ENCODE measurements at regions not wholly inside any gene's neighbourhood (a gene's known extent, or its start where the extent isn't known, plus 50 kb on each side); places are given as distances from the start of the nearest gene placed in this dataset.

DNA sequence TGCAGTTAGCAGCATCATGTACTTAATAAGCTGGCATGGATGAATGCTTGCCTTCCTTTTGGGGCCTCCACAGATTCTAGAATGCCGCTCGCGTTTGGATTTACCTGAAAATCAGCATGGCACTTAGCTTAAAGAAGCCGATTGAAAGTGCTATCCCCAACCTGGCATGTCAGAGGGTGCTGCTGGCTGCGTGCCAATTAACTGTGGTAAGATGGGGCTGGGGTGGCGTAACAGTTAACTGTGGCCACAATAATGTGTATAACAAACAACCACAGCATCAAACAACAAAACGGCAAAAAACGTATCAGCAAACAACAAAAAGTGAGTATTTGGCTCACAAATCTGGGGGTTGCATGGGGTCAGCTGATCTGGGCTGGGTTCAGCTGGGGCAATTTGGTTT is 70.5 kb downstream of the CBLL2 start:
- H3K27me3 ChIP-seq (ENCODE audit: low read depth) = no peaks in the 10 kb centered on the region
- DNase-seq = no peak
- TF ChIP-seq, protein P1, sequence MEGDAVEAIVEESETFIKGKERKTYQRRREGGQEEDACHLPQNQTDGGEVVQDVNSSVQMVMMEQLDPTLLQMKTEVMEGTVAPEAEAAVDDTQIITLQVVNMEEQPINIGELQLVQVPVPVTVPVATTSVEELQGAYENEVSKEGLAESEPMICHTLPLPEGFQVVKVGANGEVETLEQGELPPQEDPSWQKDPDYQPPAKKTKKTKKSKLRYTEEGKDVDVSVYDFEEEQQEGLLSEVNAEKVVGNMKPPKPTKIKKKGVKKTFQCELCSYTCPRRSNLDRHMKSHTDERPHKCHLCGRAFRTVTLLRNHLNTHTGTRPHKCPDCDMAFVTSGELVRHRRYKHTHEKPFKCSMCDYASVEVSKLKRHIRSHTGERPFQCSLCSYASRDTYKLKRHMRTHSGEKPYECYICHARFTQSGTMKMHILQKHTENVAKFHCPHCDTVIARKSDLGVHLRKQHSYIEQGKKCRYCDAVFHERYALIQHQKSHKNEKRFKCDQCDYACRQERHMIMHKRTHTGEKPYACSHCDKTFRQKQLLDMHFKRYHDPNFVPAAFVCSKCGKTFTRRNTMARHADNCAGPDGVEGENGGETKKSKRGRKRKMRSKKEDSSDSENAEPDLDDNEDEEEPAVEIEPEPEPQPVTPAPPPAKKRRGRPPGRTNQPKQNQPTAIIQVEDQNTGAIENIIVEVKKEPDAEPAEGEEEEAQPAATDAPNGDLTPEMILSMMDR (IDR thresholded peaks at IDR 0.05; ENCODE audit: borderline replicate concordance) = no peak
- H3K4me3 ChIP-seq = no peak overlapping the region
- intact Hi-C loops (cut with micrococcal nuclease) = no loop called here
- no peaks in the 10 kb centered on the region for H3K36me3 ChIP-seq
- no peaks in the 10 kb centered on the region for H3K4me1 ChIP-seq
- no peaks in the 10 kb centered on the region for H3K9me3 ChIP-seq (replicated peaks)
- H3K27ac ChIP-seq (replicated peaks) = no peak overlapping the region

DNA sequence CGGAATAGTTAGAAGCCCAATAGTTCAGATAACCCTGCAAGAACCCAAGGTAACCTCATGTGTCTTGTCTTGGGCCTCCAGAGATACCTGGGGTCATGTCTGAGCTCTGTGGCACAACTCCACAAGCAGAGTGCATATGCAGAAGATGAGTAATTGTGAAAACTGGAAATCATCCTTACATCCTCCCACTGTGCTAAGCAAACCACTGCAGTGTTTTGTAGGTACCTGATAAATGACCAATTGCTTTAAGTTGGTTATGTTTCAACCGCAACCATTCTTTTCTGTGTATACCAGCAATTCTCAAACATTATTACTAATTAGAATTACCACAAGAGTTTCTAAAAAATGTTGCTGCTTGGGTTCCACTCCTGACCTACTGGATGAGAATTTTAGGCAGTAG is 73.2 kb downstream of the CBLL2 start:
- no peaks in the 10 kb centered on the region for H3K36me3 ChIP-seq
- H3K27me3 ChIP-seq (ENCODE audit: low read depth) = no peaks in the 10 kb centered on the region
- DNase-seq = no peak
- no peak overlapping the region for H3K4me3 ChIP-seq
- TF ChIP-seq, protein P1 (IDR thresholded peaks at IDR 0.05; ENCODE audit: borderline replicate concordance) = no peak
- H3K9me3 ChIP-seq (replicated peaks) = no peaks in the 10 kb centered on the region
- H3K27ac ChIP-seq (replicated peaks) = no peak overlapping the region
- no peaks in the 10 kb centered on the region for H3K4me1 ChIP-seq
- intact Hi-C loops (cut with micrococcal nuclease) = no loop called here

DNA sequence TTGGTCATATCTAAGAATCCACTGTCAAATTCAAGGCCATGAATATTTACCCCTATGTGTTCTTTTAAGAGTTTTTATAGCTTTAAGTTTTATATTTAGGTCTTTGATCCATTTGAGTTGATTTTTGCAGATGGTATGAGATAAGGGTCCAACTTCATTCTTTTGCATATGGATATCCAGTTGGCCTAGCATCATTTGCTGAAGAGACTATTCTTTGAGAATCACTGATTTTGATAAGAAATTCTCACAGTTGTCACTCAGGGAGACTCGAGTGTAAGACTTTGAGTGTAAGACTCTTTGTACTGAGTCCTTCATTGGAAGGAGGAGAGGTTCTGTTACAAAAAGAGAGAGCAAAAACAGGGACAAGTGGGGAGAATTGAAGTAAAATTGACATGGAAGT is 74.8 kb downstream of the CBLL2 start:
- no peak for DNase-seq
- TF ChIP-seq, protein P1 (IDR thresholded peaks at IDR 0.05; ENCODE audit: borderline replicate concordance) = no peak
- no peaks in the 10 kb centered on the region for H3K36me3 ChIP-seq
- H3K9me3 ChIP-seq (replicated peaks) = no peaks in the 10 kb centered on the region
- H3K27me3 ChIP-seq (ENCODE audit: low read depth) = no peaks in the 10 kb centered on the region
- no peak overlapping the region for H3K27ac ChIP-seq (replicated peaks)
- intact Hi-C loops (cut with micrococcal nuclease) = no loop called here
- H3K4me1 ChIP-seq = no peaks in the 10 kb centered on the region
- no peak overlapping the region for H3K4me3 ChIP-seq

DNA sequence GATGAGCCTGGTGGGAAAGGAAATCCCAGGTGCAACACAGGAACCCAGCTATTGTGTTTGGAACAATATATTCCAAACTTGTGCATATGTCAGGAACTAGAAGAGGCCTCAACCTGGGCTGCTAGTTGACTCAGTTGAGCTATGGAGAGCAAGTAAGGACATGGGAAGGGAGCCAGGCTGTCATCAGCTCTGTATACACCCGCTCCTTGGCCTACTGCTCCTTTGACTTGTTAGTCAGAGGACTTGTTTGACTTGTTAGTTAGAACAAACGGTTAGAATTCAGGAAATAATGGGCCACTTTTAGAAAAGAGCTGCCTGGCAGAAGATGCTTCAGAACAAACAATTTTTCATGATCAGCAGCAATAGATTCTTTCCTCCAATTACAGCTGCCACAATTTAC is 76.4 kb downstream of the CBLL2 start:
- no peak overlapping the region for H3K4me3 ChIP-seq
- H3K36me3 ChIP-seq = no peaks in the 10 kb centered on the region
- H3K27ac ChIP-seq (replicated peaks) = no peak overlapping the region
- no peak for DNase-seq
- no peaks in the 10 kb centered on the region for H3K4me1 ChIP-seq
- TF ChIP-seq, protein P1 (IDR thresholded peaks at IDR 0.05; ENCODE audit: borderline replicate concordance) = no peak
- intact Hi-C loops (cut with micrococcal nuclease) = no loop called here
- H3K9me3 ChIP-seq (replicated peaks) = no peaks in the 10 kb centered on the region
- no peaks in the 10 kb centered on the region for H3K27me3 ChIP-seq (ENCODE audit: low read depth)

DNA sequence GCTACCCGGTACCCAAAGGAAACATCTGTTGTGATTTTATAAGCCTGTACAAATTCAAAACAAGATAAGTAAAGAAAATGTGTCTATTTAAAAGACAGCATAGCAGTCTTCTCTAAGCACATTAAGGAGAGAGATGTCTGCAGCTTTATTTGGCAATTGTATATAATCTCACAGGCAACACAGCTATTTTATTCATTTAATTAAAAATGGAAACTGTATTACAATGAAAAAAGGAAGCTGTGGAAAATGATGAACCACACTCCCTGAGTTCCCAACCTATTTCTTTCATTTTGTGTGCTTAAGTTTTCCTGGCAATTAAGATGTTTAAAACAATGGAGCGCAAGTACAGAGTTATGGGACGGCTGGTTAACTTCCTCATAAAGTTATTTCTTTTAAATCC is 78.4 kb downstream of the CBLL2 start:
- no peaks in the 10 kb centered on the region for H3K36me3 ChIP-seq
- no peak overlapping the region for H3K4me3 ChIP-seq
- H3K27ac ChIP-seq (replicated peaks) = no peak overlapping the region
- H3K27me3 ChIP-seq (ENCODE audit: low read depth) = no peaks in the 10 kb centered on the region
- no peaks in the 10 kb centered on the region for H3K4me1 ChIP-seq
- intact Hi-C loops (cut with micrococcal nuclease) = no loop called here
- no peak for DNase-seq
- no peaks in the 10 kb centered on the region for H3K9me3 ChIP-seq (replicated peaks)
- TF ChIP-seq, protein P1 (IDR thresholded peaks at IDR 0.05; ENCODE audit: borderline replicate concordance) = no peak

DNA sequence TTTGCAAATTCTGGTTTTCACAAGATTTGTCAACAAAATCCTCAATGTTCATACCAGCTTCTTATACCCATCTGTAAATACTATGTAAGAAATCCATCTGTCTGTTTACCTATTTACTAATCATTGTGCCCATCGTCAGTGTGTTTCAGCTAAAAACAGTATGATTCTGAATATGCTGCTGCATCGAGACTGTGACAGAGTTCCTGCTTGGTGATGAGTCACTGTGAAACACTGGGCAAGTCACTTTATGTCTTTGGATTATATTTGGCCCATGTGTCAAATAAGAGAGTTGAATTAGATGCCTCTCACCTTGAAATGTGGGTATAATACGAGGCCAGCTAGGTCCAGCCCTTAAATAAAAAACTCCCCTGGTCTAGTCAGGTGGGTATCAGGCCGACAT is 79.3 kb downstream of the CBLL2 start:
- DNase-seq = no peak
- Histone ChIP-seq H3K4me1 (no peaks in the 10 kb centered on the region), H3K36me3 (no peaks in the 10 kb centered on the region), H3K27ac (replicated peaks) (no peak overlapping the region), H3K4me3 (no peak overlapping the region), H3K9me3 (replicated peaks) (no peaks in the 10 kb centered on the region), H3K27me3 (ENCODE audit: low read depth) (no peaks in the 10 kb centered on the region)
- TF ChIP-seq, protein P1 (IDR thresholded peaks at IDR 0.05; ENCODE audit: borderline replicate concordance) = no peak
- intact Hi-C loops (cut with micrococcal nuclease) = no loop called here
